GM23248 (cell line): ENCODE measurements at regions not wholly inside any gene's neighbourhood (a gene's known extent, or its start where the extent isn't known, plus 50 kb on each side); places are given as distances from the start of the nearest gene placed in this dataset.

ENCODE experiments used
- EZH2 ChIP-seq: fragments of 200-600 bp; sonication (generic); IDR thresholded peaks from 2 replicates; pipeline ENCODE4 v1.6.1; 2018; ENCODE audit warnings: antibody characterized with exemption, mild to moderate bottlenecking; ENCODE audit not compliant: insufficient read depth, poor library complexity, severe bottlenecking
- EZH2phosphoT487 ChIP-seq: fragments of 200-600 bp; sonication (generic); IDR thresholded peaks from 2 replicates; pipeline ENCODE4 v1.6.1; 2018; ENCODE audit warnings: antibody characterized with exemption, moderate library complexity, mild to moderate bottlenecking, low read depth; ENCODE audit not compliant: insufficient read depth

GRCh38 chr3:127413318-127413673, 125.5 kb upstream of the PRR20G start:
- no peak for TF ChIP-seq EZH2
- TF ChIP-seq EZH2phosphoT487: no peak
